ENCODE measurements at regions not wholly inside any gene's neighbourhood (a gene's known extent, or its start where the extent isn't known, plus 50 kb on each side); places are given as distances from the start of the nearest gene placed in this dataset.

DNA sequence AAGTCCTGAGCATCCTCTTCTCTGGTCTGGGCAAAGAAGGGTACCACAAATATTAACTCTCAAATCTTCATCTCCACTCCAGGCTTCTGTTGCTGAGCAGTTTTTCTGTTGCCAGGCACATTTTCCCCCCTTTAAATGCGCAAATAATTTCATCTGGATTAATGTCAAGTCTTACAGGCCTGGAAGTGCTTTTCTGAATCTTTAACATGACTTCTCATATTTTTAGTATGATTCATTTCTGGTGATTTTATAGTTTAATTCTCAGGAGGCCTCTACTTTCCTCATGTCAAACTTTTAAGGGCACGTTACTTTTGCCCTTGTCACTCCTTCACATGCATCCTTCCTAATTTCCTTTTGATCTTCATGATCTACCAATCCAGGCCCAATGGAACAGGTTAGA, 510.2 kb downstream of the METTL15 start:
- no peak for TF ChIP-seq SPI1 (IDR thresholded peaks at IDR 0.05; ENCODE audit: borderline replicate concordance, low read depth)
- TF ChIP-seq, protein P1, sequence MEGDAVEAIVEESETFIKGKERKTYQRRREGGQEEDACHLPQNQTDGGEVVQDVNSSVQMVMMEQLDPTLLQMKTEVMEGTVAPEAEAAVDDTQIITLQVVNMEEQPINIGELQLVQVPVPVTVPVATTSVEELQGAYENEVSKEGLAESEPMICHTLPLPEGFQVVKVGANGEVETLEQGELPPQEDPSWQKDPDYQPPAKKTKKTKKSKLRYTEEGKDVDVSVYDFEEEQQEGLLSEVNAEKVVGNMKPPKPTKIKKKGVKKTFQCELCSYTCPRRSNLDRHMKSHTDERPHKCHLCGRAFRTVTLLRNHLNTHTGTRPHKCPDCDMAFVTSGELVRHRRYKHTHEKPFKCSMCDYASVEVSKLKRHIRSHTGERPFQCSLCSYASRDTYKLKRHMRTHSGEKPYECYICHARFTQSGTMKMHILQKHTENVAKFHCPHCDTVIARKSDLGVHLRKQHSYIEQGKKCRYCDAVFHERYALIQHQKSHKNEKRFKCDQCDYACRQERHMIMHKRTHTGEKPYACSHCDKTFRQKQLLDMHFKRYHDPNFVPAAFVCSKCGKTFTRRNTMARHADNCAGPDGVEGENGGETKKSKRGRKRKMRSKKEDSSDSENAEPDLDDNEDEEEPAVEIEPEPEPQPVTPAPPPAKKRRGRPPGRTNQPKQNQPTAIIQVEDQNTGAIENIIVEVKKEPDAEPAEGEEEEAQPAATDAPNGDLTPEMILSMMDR (IDR thresholded peaks at IDR 0.05; ENCODE audit: insufficient read depth, low read length): no peak
- TF ChIP-seq GABPA (IDR thresholded peaks at IDR 0.05; ENCODE audit: low read depth): no peak

All from HL-60 (cell line).